ENCODE measurements at regions not wholly inside any gene's neighbourhood (a gene's known extent, or its start where the extent isn't known, plus 50 kb on each side); places are given as distances from the start of the nearest gene placed in this dataset.
"Not testable (repeated sequence)": the region's sequence is repeated elsewhere in the genome, so short reads cannot be mapped to it uniquely, and the experiment has no call there.

DNA sequence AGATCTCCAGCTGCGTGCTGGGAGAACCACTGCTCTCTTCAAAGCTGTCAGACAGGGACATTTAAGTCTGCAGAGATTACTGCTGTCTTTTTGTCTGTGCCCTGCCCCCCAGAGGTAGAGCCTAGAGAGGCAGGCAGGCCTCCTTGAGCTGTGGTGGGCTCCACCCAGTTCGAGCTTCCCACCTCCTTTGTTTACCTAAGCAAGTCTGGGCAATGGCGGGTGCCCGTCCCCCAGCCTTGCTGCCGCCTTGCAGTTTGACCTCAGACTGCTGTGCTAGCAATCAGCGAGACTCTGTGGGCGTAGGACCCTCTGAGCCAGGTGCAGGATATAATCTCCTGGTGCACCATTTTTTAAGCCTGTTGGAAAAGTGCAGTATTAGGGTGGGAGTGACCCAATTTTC is 128.6 kb downstream of the ACTR3 start:
- H3K36me3 ChIP-seq (ENCODE audit: control insufficient read depth, insufficient read depth, low read length); DNase-seq (ENCODE audit: low read depth); CTCF ChIA-PET; H3K4me3 ChIP-seq (ENCODE audit: low read depth, low read length); POLR2A ChIA-PET; H3K27me3 ChIP-seq (ENCODE audit: control insufficient read depth, insufficient read depth, low read length): not testable (repeated sequence)

DNA sequence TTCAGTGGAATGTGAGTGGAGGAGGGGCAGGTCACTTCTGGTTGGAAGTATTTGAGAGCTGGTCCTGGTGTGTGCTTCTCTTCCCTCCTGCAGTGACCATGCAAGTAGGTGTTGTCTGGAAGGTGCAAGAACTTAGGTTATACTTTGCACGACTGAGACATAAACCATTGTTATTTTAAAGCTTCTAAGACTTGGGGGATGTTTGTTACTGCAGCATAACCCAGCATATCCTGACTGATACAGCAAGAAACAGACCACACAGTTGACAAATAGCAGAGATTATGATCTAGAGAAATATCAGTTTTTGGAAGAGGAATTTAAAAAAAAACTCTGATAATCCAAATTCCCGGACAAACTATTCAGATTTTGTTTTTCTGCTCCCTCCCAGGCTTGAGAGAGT is 130.8 kb downstream of the ACTR3 start:
- no peak for TF ChIP-seq CTCF (IDR thresholded peaks at IDR 0.05; ENCODE audit: insufficient read depth, low read depth, low read length)
- Histone ChIP-seq H3K36me3 (ENCODE audit: control insufficient read depth, insufficient read depth, low read length) (no peaks in the 10 kb centered on the region), H3K4me3 (ENCODE audit: low read depth, low read length) (no peak overlapping the region), H3K27me3 (ENCODE audit: control insufficient read depth, insufficient read depth, low read length) (no peaks in the 10 kb centered on the region)
- CTCF ChIA-PET: interaction anchor here (1.5 kb wide), 1 partner anchor 13 kb away, joined by 3 read pairs; no protein-coding TSS in a partner anchor
- no peak for DNase-seq (ENCODE audit: low read depth)
- POLR2A ChIA-PET: no interaction called here

- no peak for TF ChIP-seq CTCF (IDR thresholded peaks at IDR 0.05; ENCODE audit: insufficient read depth, low read depth, low read length)
- H3K4me3 ChIP-seq (ENCODE audit: low read depth, low read length): no peak overlapping the region
- peak; percentile 30 for DNase-seq (ENCODE audit: low read depth)
- ChIA-PET POLR2A (no interaction called here), CTCF (no interaction called here)
- 0 out of 2 replicates have a peak, but pooled peaks cover 2% of the 10 kb centered on the region for H3K27me3 ChIP-seq (ENCODE audit: control insufficient read depth, insufficient read depth, low read length)
- H3K36me3 ChIP-seq (ENCODE audit: control insufficient read depth, insufficient read depth, low read length): no peaks in the 10 kb centered on the region
These were observed 132.6 kb downstream of the ACTR3 start for GRCh38 chr2:114022360-114023085.

DNA sequence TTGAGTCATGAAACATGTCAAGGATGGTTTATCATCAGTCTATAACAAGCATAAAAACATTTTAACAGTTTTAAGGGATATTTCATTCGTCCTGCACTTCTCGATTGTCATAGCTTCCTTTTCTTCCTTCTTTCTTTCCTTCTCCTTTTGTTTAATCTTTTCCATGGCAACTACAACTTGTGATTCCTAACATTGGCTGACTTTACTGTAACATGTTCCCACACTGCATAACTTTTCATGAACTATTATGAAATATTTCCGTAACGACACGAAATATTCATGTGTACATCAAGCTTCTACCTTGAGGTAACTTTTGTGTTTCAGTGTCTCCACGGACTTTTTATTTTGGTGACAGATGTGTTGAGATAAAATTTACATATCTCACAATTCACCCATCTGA is 134.4 kb downstream of the ACTR3 start:
- TF ChIP-seq CTCF (IDR thresholded peaks at IDR 0.05; ENCODE audit: insufficient read depth, low read depth, low read length): no peak
- POLR2A ChIA-PET: no interaction called here
- no peak for DNase-seq (ENCODE audit: low read depth)
- Histone ChIP-seq H3K27me3 (ENCODE audit: control insufficient read depth, insufficient read depth, low read length) (0 out of 2 replicates have a peak, but pooled peaks cover 2% of the 10 kb centered on the region), H3K4me3 (ENCODE audit: low read depth, low read length) (no peak overlapping the region), H3K36me3 (ENCODE audit: control insufficient read depth, insufficient read depth, low read length) (no peaks in the 10 kb centered on the region)
- CTCF ChIA-PET: no interaction called here

GRCh38 chr2:114025030-114025429 is 135.1 kb downstream of the ACTR3 start:
- no peak for TF ChIP-seq CTCF (IDR thresholded peaks at IDR 0.05; ENCODE audit: insufficient read depth, low read depth, low read length)
- DNase-seq (ENCODE audit: low read depth): no peak
- H3K36me3 ChIP-seq (ENCODE audit: control insufficient read depth, insufficient read depth, low read length): no peaks in the 10 kb centered on the region
- 0 out of 2 replicates have a peak, but pooled peaks cover 2% of the 10 kb centered on the region for H3K27me3 ChIP-seq (ENCODE audit: control insufficient read depth, insufficient read depth, low read length)
- no peak overlapping the region for H3K4me3 ChIP-seq (ENCODE audit: low read depth, low read length)
- CTCF ChIA-PET: no interaction called here
- POLR2A ChIA-PET: no interaction called here

DNA sequence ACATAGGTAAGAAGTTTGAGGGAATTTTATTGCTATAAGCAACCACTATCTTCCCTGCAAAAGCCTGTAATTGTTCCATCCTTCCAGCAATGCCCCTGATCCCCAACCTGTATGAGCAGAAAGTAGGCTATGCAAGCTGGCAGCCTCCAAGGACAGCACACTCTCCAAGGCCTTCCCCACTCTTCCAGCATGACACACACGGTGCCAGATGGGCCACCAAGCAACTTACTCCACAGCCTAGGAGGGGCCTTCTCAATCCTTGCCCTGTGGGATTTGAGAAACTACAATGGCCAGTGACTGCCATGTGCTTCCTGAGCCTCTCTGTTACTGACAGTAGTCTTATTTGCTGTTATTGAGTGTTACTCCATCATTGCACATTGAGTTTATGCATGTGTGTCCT is 137.5 kb downstream of the ACTR3 start:
- H3K27me3 ChIP-seq (ENCODE audit: control insufficient read depth, insufficient read depth, low read length): peaks cover 3% of the 10 kb centered on the region
- ChIA-PET CTCF (no interaction called here), POLR2A (no interaction called here)
- H3K36me3 ChIP-seq (ENCODE audit: control insufficient read depth, insufficient read depth, low read length): no peaks in the 10 kb centered on the region
- no peak overlapping the region for H3K4me3 ChIP-seq (ENCODE audit: low read depth, low read length)
- DNase-seq (ENCODE audit: low read depth): no peak
- TF ChIP-seq CTCF (IDR thresholded peaks at IDR 0.05; ENCODE audit: insufficient read depth, low read depth, low read length): no peak
